Prostate gland (tissue), 2 donors: ENCODE measurements at regions not wholly inside any gene's neighbourhood (a gene's known extent, or its start where the extent isn't known, plus 50 kb on each side); places are given as distances from the start of the nearest gene placed in this dataset.

ENCODE experiments used
- DNase-seq: peaks from one replicate; pipeline ENCODE4 v3.0.0-alpha.2; 2019; ENCODE audit warnings: low spot score
- H3K27ac ChIP-seq, 2 donors: fragments of 200-600 bp; sonication (generic); 2 replicates each; pipeline ENCODE4 v1.5.1; 2017 to 2019
- H3K27me3 ChIP-seq: fragments of 200-600 bp; sonication (generic); replicated peaks from 2 replicates; pipeline ENCODE4 v1.5.1; 2019; ENCODE audit not compliant: insufficient read depth
- H3K36me3 ChIP-seq, 2 donors: fragments of 200-600 bp; sonication (generic); 1 replicate in 1 of 2; 2 replicates in 1 of 2; pipeline versions ENCODE4 v1.5.1 to v1.8.1; 2017 to 2019
- H3K4me1 ChIP-seq: fragments of 200-600 bp; sonication (generic); replicated peaks from 2 replicates; pipeline ENCODE4 v1.5.1; 2019
- H3K4me3 ChIP-seq, 2 donors: fragments of 200-600 bp; sonication (generic); 2 replicates each; pipeline ENCODE4 v1.5.1; 2017 to 2019
- H3K9me3 ChIP-seq: fragments of 200-600 bp; sonication (generic); 2 replicates; pipeline ENCODE4 v1.5.1; 2017
- CTCF ChIP-seq, 4 experiments: fragments of 200-600 bp in 2 of 4; fragments of 450-650 bp in 2 of 4; sonication (generic) in 2 of 4; IDR thresholded peaks; 1 replicate in 3 of 4; 2 replicates in 1 of 4; pipeline ENCODE4 v1.5.1; 2016 to 2019; ENCODE audit warnings: antibody characterized with exemption in 4 of 4, mild to moderate bottlenecking in 2 of 4, moderate library complexity in 2 of 4
- POLR2A ChIP-seq: fragments of 450-650 bp; IDR thresholded peaks from one replicate; pipeline ENCODE4 v1.6.1; 2016; ENCODE audit warnings: antibody characterized with exemption, mild to moderate bottlenecking
- POLR2AphosphoS5 ChIP-seq: sonication (generic); formaldehyde crosslinking; IDR thresholded peaks from one replicate; pipeline ENCODE4 v1.6.1; 2017; ENCODE audit warnings: antibody characterized with exemption
- WGBS: methylation state at CpG from one replicate; pipeline ENCODE4 v1.1.5; 2018; 5-methylcytosine and 5-hydroxymethylcytosine counted together
- intact Hi-C: fragments of 100-400 bp; cut with DNase I; formaldehyde crosslinking; loops from one replicate; pipeline ENCODE4 v1.14.2; 2022

- 45% methylated on average over 6 of the region's 6 CpGs for WGBS
- H3K36me3 ChIP-seq = no peaks in the 10 kb centered on the region
- intact Hi-C loops = no loop called here
- H3K27me3 ChIP-seq = no peaks in the 10 kb centered on the region
- H3K4me1 ChIP-seq = no peaks in the 10 kb centered on the region
- no peak overlapping the region for H3K27ac ChIP-seq
- no peak for DNase-seq
- H3K9me3 ChIP-seq = no peaks in the 10 kb centered on the region
- no peak for TF ChIP-seq POLR2AphosphoS5
- no peak for TF ChIP-seq CTCF (IDR thresholded peaks at IDR 0.05)
- TF ChIP-seq POLR2A = no peak
- H3K4me3 ChIP-seq = no peak overlapping the region
Observed at GRCh38 chr6:8889514-8889913, 454.2 kb upstream of the SLC35B3 start.

GRCh38 chr6:8888468-8888867, 453.1 kb upstream of the SLC35B3 start:
- no peaks in the 10 kb centered on the region for H3K36me3 ChIP-seq
- intact Hi-C loops = no loop called here
- no peaks in the 10 kb centered on the region for H3K27me3 ChIP-seq
- no peak for DNase-seq
- no peak overlapping the region for H3K27ac ChIP-seq
- no peaks in the 10 kb centered on the region for H3K4me1 ChIP-seq
- H3K9me3 ChIP-seq = no peaks in the 10 kb centered on the region
- no peak for TF ChIP-seq CTCF (IDR thresholded peaks at IDR 0.05)
- 88% methylated on average over 3 of the region's 3 CpGs for WGBS
- H3K4me3 ChIP-seq = no peak overlapping the region

- intact Hi-C loops = no loop called here
Observed at GRCh38 chr6:8881663-8882062, 446.3 kb upstream of the SLC35B3 start.

GRCh38 chr6:8879334-8879733, 444.0 kb upstream of the SLC35B3 start:
- H3K9me3 ChIP-seq = no peaks in the 10 kb centered on the region
- H3K36me3 ChIP-seq = no peaks in the 10 kb centered on the region
- H3K27me3 ChIP-seq = no peaks in the 10 kb centered on the region
- intact Hi-C loops = no loop called here
- no peak overlapping the region for H3K27ac ChIP-seq
- no peaks in the 10 kb centered on the region for H3K4me1 ChIP-seq
- no peak for DNase-seq
- no peak for TF ChIP-seq POLR2AphosphoS5
- TF ChIP-seq POLR2A = no peak
- no peak for TF ChIP-seq CTCF (IDR thresholded peaks at IDR 0.05)
- 88% methylated on average over 1 of the region's 1 CpG for WGBS
- no peak overlapping the region for H3K4me3 ChIP-seq

More at GRCh38 chr6:8881663-8882062, 446.3 kb upstream of the SLC35B3 start:
- TF ChIP-seq POLR2AphosphoS5 = no peak
- no peak for TF ChIP-seq POLR2A
- 0% methylated on average over 1 of the region's 1 CpG for WGBS
- no peaks in the 10 kb centered on the region for H3K27me3 ChIP-seq
- H3K9me3 ChIP-seq = no peaks in the 10 kb centered on the region
- H3K27ac ChIP-seq = no peak overlapping the region
- no peaks in the 10 kb centered on the region for H3K4me1 ChIP-seq
- H3K4me3 ChIP-seq = no peak overlapping the region
- no peak for DNase-seq
- no peaks in the 10 kb centered on the region for H3K36me3 ChIP-seq

GRCh38 chr6:8875986-8876385, 440.6 kb upstream of the SLC35B3 start:
- no peak for TF ChIP-seq CTCF (IDR thresholded peaks at IDR 0.05)
- no peak for TF ChIP-seq POLR2AphosphoS5
- no peak for TF ChIP-seq POLR2A
- no peaks in the 10 kb centered on the region for H3K36me3 ChIP-seq
- intact Hi-C loops = no loop called here
- DNase-seq = no peak
- 95% methylated on average over 4 of the region's 4 CpGs for WGBS
- no peaks in the 10 kb centered on the region for H3K4me1 ChIP-seq
- no peak overlapping the region for H3K4me3 ChIP-seq
- H3K9me3 ChIP-seq = no peaks in the 10 kb centered on the region
- H3K27ac ChIP-seq = no peak overlapping the region
- no peaks in the 10 kb centered on the region for H3K27me3 ChIP-seq
